Dedifferentiated amniotic fluid mesenchymal stem cell (primary cell): ENCODE measurements at regions not wholly inside any gene's neighbourhood (a gene's known extent, or its start where the extent isn't known, plus 50 kb on each side); places are given as distances from the start of the nearest gene placed in this dataset.
"Not testable (repeated sequence)": the region's sequence is repeated elsewhere in the genome, so short reads cannot be mapped to it uniquely, and the experiment has no call there.

Experiments
- DNase-seq: peaks from one replicate; pipeline ENCODE4 v3.0.0-alpha.2; 2016; ENCODE audit errors: extremely low spot score

DNA sequence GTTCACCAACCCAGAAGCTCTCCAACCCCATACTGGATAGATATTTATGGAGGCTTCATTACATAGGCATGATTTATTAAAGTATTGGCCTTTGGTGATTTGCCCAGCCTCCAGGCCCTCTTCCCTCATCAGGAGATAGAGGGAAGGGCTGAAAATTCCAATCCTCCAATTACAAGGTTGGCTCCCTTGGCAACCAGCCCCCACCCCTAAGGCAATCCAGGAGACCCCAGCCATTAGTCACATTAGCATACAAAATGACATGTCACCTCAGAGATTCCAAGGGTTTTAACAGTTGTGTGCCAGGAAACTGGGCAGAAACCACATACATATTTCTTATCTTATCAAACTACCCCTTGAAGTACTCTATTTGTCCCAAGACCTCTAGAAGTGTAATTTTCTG is 210.0 kb downstream of the HINT1 start:
- no peak for DNase-seq

DNA sequence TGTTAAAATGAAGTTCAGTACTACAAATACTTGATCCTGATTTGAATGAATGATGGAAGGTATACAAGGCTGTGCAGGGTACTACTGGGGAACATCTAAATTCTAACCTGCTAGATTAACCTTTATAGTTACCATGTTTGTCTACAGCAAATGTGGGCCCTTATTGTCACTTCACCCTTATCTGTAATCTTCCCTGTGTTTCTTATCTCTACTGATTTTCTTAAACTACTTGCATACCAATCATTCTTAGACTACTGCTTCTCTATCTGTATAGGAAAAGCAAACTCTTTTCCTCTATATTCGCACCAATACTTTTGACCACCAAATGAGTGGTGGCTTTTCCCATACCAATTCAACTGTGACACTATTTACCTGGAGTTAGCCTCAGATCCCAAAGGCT is 210.7 kb downstream of the HINT1 start:
- DNase-seq, result no peak

DNA sequence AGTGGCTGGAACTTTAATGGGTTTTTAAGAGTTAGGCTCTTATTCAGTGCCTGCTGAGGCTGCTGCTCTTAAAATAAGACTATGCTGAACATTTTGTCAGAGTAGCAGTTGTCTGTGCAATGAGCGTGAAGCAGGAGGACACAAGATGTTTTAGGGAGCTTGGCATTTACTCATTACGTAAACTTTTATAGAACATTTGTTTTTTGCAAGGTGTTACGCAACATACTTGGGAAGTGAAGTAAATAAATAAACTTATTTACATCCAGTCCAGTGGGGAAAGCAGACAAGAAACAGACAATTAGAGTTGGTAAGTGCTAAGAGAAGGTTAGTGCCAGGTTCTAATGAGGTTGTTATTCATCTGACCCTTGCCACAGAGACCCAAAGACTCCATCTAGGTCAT is 226.0 kb downstream of the HINT1 start:
- no peak for DNase-seq

DNA sequence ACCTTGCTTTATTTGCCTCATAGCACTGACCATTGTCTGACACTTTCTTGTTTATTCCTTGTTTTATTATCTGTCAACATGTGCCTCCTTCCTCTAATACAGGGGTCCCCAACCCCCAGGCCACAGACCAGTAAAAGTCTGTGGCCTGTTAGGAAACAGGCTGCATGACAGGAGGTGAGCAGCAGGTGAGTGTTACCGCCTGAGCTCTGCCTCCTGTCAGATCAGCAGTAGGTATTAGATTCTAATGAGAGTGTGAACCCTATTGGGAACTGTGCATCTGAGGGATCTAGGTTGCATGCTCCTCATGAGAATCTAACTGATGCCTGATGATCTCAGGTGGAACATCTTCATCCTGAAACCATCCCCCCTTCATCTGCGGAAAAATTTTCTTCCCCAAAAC is 228.0 kb downstream of the HINT1 start:
- DNase-seq, result no peak

DNA sequence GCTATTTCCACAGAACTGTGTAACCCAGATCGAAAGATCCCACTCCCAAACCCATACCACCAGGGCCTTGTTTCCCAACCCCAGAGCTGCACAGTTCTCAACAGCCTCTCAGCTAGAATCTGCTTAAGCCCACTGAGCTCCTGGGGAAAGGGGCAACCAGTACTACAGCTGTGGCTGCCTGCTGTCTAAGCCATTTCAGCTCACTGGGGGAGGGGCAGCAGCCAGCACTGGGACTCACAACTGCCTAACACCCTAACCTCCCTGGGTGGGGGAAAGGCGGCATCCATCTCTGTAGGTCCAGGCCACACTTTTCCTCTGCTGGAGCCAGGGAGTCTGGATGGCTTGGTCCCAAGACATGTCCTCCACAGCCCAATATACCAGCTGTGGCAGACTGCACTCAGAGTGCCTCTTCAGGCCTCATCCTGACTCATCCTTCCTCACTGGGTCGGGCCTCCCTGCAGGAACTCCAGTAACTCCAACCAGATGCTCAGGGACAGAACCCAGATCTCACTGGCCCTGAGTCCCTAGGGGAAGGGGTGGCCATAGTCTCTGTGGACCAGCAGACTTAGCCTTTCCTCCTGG is 241.4 kb downstream of the HINT1 start:
- DNase-seq, result no peak

DNA sequence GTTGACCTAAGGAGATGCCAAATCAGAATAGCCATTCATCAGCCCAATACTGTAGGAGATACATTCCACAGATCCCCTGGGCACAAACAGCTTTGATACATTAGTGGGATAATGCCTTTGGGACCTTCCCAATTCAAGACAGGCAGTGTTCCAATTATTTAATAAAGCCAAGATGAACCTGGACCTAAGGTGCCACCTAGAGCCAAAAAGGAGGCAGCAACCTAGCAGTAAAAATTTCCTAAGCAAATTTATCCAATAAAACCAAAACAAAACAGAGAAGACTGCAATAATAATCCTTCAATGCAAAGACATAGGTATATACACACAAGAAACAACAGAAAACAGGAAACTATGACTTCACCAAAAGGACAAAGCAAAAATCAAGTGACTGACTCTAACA is 253.0 kb downstream of the HINT1 start:
- no peak for DNase-seq

DNA sequence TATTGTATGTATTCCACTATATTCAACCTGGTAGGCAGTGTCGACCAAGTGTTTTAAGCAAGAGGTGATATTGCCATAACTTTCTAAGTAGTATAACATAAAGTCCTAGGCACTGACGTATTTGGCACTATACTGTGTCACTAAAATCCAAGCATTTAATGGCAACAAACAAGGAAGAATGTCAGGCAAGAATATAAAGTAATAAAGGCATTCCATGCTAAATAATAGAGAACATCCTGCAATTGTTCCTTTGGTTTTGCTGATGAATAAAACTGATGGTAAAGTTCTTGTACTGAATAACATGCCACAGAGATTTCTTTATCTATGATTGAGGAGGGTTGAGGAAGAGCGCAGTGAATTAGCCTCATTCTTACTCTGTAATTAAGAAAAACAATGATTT is 256.9 kb downstream of the HINT1 start:
- DNase-seq, result no peak

DNA sequence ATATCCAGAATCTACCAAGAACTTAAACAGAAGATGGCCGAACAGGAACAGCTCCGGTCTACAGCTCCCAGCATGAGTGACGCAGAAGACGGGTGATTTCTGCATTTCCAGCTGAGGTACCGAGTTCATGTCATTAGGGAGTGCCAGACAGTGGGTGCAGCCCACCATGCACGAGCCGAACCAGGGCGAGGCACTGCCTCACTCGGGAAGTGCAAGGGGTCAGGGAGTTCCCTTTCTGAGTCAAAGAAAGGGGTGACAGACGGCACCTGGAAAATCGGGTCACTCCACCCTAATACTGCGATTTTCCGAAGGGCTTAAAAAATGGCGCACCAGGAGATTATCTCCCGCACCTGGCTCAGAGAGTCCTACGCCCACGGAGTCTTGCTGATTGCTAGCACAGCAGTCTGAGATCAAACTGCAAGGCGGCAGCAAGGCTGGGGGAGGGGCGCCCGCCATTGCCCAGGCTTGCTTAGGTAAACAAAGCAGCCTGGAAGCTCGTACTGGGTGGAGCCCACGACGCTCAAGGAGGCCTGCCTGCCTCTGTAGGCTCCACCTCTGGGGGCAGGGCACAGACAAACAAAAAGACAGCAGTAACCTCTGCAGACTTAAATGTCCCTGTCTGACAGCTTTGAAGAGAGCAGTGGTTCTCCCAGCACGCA is 267.4 kb downstream of the HINT1 start:
- DNase-seq, result not testable (repeated sequence)

DNA sequence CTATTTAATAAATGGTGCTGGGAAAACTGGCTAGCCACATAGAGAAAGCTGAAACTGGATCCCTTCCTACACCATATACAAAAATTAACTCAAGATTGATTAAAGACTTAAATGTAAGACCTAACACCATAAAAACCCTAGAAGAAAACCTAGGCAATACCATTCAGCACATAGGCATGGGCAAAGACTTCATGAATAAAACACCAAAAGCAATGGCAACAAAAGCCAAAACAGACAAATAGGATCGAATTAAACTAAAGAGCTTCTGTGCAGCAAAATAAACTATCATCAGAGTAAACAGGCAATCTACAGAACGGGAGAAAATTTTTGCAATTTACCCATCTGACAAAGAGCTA is 267.9 kb downstream of the HINT1 start:
- DNase-seq, result not testable (repeated sequence)

DNA sequence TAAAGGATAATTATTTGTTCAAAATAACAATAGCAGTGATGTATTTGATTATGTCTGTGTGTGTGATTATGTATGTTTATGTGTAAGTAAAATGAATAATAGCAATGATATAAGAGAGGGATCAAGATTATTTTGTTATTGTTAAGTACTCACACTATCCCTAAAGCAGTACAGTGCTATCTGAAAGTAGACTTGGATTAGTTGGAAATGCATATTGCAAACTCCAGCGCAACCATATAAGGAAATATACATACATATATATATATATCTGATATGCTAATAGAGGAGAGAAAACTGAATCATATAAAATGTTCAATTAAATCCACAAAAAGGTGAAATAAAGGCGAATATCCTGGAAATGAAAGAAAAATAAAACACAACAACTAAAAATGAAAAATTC is 268.4 kb downstream of the HINT1 start:
- no peak for DNase-seq

DNA sequence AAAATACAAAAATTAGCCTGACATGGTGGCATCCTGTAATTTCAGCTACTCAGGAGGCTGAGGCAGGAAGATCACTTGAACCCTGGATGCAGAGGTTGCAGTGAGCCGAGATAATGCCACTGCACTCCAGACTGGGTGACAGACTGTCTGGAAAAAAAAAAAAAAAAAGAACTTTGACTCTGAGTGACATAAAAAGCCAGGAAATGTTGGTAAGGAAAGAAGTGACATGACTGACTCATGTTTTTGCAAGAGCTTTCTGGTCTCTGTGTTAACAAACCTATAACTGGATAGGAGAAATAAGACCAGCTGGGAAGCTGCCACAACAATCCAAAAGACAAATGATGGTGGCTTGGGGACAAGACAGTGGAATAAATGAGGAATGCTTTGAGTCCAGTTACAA is 272.1 kb downstream of the HINT1 start:
- DNase-seq, result no peak

DNA sequence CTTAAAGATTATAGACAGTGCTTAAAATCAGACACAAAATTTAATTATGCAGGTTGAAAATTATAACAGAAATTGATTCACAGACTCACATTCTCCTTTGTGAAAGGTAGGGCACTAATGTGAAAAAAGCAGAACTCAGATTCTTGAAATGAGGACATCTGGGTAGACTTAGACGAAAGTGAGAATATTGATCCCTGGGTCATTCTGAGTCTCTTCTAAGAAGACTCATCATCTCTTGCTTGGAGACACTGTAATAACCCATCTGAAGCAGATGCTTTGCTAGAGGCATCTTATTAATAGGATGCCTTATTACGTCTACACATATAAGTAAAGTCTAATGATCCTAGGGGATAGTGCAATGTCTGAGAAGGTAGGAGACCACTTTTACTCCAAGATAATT is 274.4 kb downstream of the HINT1 start:
- no peak for DNase-seq

DNA sequence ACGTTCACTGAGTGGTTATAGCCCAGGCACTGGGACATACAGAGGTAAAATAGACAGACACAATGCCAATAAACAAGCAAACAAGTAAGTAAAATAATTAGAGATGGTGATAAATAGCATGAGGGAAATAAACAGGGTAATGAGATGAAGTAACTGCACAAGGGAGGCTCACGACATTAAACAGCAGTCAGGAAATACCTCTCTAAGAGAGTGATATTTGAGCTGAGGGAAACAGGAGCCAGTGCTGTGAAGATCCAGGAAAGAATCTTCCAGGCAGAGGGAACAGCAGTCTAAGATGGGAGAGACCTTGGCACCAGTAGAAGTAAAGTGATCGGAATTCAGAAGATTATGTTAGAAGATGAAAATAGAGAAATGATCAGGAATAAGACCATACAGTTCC is 279.4 kb downstream of the HINT1 start:
- DNase-seq, result no peak

DNA sequence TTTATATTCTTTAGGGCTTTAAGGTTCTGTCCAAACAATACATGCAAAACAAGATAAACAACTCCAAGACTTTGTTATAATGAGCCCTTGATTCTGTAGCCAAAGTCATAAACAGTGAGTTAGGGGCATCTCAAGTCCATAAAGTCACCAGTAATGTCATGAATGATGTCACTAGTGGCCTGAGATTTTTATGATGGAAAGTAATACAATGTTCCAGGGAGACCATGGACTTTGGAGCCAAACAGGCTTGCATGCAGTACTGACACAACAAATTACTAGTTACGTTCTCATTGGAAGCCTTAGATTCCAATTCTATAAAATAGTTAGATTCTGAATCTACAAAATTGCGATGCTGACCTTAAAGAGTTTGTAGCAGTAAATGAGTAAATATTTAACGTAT is 280.0 kb downstream of the HINT1 start:
- DNase-seq, result no peak

DNA sequence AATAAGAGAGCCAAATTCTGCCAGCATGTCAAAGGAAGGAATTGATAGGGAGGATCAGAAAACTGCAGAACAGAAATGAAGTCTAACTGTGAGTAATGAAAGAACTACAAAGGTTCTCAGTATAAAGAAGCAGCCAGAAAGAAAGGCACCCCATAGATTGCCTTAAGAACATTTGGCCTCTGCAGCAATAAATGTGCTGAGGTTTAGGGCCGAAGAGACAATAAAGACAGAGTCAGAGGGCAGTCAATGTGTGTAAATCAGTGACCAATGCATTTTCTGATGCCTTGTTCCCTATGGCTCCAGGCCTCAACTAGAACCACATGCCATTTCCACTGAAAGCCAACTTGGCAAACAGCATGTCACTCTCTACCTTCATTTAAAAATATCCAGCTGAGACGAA is 281.0 kb downstream of the HINT1 start:
- DNase-seq, result no peak

DNA sequence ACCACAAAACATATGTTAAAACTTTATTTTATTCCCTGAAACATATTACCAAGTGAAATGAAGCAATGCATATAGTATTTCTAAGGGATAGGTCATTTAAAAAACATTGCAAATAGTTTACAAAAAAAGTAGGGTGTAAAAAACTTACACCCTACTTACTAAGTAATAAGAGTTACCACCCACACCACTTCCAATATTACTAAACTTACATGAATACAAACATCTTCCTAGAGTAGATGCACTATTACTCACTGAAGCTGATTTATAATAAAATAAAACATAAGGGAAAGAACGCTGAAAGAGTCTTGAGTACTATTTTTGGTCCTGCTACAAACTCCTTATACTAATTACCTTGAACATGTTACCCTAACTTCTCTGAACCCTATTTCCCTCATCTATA is 289.4 kb downstream of the HINT1 start:
- DNase-seq, result no peak

DNA sequence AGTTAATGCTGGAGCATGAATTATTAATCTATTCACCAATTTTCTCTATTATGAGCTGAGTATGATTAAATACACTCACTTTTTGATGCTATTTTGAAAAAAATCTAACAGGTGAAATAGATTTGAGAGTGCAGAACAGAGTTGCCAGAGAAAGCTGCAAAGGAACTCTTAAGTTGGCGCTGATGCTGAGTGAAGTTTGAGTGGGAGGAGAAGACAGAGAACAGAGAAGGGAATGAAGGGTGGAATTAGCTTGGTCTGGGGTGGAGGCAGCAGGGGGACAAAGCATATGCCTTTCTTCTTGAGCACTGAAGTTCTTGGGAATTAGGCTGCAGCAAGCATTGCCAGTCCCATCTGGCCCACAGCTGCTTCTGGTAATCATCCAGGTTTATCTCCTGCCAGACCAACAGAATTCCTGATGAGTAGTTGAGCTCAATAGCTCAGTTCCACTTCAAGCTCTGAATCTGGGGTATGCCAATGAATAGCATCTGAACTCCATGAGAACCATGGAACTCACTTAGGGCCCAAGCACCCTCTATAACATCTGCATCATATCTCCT is 290.1 kb downstream of the HINT1 start:
- peak; percentile 50 for DNase-seq

DNA sequence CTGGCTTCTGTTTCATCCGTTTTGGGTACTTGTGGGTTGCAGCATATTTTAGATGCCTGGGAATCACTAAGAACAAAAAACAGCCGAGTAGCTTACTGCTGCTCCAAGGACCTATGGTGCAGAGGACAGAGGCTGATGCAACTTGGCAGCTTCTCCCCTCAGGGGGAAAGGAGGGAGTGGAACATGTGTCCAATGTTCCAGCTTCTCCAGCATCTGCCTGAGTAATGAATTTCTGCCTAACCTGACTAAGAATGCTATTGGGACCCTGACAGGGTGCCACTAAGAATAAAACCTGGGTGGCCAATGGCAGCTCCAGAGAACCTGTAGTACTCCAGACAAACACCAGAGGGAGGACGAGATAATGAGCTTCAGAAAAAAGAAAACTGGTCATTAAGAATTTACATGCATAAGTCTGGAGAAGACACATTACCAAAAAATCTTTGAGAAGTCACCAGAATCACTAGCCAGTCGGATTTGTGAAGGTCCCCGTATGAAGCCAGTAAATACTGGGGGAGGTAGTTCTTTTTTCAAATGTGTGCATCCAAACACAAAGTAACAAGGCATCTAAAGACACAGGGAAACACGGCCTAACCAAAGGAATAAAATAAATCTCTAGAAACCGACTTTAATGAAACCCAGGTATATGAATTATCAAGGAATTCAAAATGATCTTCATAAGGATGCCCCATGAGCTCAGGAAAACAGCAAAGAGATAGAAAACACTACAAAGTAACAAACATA is 293.5 kb downstream of the HINT1 start:
- DNase-seq, result peak; percentile 72

DNA sequence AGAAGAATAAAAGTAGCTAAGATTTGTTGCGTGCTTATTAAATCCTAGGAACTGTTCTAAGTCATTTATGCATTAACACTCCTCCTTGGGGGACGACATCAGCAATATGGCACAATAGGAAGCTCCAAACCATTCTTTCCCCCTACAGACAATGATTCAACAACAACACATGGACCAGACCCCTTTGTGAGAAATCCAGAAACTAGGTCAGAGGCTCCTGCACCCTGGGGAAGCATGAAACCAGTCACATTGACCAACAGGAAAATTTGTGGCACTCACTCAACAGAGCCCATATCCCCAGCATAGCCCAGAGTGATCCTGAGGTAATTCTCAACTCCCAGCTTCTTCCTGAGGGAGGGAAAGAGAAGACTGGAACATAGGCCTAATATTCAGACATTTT is 294.4 kb downstream of the HINT1 start:
- DNase-seq, result no peak

DNA sequence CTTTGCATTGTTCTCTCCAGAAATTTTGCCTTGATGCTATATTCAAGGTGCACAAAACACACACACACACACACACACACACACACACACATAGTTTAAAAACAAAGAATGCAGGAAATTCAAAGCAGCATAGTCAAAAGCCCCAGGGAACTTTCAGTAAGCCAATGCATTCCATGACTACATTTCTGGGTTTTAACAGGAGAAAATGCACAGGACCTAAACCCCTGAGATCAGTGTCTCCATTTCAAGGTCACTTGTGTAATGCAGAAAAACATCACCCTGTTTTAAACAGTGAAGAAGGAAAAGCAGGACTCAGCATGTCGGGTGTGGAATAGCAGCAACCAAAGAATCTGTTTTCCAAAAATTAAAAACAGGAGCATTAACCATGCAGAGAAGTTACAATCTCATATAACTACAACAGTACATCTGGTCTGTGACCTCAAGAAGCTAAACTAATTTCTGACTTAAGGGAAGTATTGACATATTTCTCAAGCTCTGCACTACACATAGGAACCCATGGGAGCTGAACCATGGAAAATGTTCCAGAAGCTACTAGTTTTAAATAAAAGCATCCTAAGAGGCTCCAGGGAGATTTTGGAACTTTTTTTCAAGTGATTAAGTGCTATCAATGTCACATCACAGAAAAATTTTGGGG is 296.7 kb downstream of the HINT1 start:
- peak; percentile 83 for DNase-seq

DNA sequence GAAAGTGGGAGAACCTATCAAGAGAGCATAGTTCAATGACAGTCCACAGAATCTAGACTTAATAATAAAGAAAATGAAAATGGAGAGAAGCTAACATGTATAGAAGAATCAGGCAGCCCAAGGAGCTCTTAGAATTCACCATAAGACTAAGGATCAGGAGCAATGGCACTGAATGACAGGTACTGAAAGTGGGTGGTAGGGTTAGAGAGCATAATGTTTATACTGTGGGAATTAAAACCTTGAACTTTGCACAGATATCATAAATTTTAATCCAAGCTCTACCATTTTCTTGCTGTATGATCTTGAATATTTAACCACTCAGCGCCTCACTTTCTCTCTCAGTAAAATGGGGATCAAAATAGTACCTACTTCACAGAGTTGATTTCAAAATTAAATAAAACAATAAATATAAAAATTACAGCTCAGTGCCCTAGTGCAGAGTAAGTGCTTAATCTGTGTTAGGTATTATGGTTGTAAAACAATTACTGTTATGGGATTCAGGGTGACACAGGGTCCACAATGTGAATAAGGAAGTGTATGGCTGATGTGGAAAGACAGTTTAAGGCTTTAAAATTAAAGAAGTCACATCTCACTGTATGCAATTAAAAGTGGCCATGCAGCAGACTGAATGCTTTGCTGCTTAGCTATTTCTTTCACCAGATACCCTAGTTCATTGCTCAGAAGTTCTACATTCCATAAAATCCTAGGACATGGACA is 319.8 kb downstream of the HINT1 start:
- no peak for DNase-seq
